NCI-H128 (cell line): ENCODE measurements at regions not wholly inside any gene's neighbourhood (a gene's known extent, or its start where the extent isn't known, plus 50 kb on each side); places are given as distances from the start of the nearest gene placed in this dataset.

Experiments used
- DNase-seq: peaks from one replicate; lab custom pipeline; 2025; ENCODE audit not compliant: unreplicated experiment; lab: John Stamatoyannopoulos, UW

DNA sequence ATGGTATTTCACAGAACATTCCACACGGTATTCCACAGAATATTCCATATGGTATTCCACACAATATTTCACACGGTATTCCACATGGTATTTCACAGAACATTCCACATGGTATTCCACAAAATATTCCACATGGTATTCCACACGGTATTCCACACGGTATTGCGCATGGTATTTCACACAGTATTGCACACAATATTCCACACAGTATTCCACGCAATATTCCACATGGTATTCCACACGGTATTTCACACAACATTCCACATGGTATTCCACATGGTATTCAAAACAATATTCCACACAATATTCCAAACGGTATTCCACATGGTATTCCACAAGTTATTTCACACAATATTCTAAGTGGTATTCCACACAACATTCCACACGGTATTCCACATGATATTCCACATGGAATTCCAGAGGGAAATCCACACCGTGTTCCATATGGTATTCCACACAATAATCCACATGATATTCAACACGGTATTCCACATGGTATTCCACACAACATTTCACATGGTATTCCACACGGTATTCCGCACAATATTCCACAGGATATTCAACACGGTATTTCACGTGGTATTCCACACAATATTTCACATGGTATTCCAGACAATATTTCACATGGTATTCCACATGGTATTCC lies 136.7 kb upstream of the CHST15 start:
- DNase-seq, result no peak

DNA sequence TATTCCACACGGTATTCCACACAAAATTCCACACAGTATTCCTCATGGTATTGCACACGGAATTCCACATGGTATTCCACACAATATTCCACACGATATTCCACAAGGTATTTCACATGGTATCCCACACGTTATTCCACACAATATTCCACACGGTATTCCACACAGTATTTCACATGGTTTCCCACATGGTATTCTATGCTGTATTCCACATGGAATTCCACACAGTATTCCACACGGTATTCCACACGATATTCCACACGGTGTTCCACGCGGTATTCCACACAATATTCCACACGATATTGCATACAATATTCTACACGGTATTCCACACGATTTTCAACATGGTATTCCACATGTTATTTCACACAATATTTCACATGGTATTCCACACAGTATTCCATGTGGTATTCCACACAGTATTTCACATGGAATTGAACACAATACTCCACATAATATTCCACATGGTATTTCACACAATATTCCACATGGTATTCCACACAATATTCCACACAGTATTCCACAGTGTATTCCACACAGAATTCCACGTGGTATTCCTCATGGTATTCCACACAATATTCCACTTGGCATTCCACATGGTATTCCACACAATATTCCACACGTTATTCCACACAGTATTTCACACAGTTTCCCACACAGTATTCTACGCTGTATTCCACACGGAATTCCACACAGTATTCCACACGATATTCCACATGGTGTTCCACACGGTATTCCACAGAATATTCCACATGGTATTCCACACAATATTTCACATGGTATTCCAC lies 136.0 kb upstream of the CHST15 start:
- DNase-seq, result no peak

DNA sequence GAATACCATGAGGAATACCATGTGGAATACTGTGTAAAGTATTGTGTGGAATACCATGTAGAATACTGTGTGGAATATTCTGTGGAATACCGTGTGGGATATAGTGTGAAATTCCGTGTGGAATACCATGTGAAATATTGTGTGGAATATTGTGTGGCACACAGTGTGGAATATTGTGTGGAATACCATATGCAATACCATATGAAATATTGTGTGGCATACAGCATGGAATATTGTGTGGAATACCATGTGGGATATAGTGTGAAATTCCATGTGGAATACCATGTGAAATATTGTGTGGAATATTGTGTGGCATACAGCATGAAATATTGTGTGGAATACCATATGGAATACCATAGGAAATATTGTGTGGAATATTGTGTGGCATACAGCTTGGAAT lies 135.1 kb upstream of the CHST15 start:
- DNase-seq, result no peak

DNA sequence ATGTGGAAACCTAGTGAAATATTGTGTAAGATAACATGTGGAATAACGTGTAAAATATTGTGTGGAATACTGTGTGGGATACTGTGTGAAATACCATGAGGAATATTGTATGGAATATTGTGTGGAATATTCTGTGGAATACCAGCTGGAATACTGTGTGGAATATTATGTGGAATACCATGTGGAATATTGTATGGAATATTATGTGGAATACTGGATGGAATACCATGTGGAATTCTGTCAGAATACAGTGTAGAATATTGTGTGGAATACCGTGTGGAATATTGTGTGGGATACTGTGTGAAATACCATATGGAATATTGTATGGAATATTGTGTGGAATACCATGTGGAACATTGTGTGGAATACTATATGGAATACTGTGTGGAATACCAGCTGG lies 134.6 kb upstream of the CHST15 start:
- DNase-seq, result no peak

DNA sequence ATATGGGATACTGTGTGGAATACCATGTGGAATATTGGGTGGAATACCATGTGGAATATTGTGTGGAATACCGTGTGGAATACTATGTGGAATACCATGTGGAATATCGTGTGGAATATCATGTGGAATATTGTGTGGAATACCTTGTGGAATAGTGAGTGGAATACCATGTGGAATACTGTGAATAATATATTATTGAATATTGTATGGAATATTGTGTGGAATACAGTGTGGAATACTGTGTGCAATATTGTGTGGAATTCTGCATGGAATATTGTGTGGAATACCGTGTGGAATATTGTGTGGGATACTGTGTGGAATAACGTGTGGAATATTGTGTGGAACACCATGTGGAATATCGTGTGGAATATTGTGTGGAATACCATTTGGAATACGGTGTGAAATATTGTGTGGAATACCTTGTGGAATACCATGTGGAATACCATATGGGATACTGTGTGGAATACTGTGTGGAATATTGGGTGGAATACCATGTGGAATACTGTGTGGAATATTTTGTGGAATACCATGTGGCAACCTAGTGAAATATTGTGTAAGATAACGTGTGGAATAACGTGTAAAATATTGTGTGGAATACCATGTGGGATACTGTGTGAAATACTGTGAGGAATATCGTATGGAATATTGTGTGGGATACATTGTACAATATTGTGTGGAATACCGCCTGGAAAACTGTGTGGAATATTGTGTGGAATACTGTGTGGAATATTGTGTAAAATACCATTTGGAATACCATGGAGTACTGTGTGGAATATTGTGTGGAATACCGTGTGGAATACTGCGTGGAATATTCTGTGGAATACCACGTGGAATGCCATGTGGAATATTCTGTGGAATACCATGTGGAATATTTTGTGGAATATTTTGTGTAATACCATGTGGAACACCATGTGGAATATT lies 133.9 kb upstream of the CHST15 start:
- DNase-seq, result no peak

DNA sequence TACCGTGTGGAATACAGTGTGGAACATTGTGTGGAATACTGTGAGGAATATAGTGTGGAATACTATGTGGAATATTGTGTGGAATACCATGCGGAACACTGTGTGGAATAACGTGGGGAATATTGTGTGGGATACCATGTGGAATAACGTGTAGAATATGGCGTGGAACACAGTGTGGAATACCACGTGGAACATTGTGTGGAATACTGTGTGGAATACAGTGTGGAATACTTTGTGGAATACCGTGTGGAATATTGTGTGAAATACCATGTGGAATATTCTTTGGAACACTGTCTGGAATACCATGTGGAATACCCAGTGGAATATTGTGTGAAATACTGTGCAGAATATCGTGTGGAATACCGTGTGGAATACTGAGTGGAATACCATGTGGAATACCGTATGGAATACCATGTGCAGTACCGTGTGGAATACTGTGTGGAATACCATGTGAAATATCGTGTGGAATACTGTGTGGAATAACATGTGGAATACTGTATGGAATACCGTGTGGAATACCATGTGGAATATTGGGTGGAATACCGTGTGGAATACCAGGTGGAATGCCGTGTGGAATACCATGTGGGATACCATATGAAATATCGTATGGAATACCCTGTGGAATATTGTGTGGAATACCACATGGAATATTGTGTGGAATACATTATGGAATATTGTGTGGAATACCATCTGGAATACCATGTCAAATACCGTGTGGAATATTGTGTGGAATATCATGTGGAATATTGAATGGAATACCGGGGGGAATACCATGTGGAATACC lies 133.1 kb upstream of the CHST15 start:
- DNase-seq, result no peak

DNA sequence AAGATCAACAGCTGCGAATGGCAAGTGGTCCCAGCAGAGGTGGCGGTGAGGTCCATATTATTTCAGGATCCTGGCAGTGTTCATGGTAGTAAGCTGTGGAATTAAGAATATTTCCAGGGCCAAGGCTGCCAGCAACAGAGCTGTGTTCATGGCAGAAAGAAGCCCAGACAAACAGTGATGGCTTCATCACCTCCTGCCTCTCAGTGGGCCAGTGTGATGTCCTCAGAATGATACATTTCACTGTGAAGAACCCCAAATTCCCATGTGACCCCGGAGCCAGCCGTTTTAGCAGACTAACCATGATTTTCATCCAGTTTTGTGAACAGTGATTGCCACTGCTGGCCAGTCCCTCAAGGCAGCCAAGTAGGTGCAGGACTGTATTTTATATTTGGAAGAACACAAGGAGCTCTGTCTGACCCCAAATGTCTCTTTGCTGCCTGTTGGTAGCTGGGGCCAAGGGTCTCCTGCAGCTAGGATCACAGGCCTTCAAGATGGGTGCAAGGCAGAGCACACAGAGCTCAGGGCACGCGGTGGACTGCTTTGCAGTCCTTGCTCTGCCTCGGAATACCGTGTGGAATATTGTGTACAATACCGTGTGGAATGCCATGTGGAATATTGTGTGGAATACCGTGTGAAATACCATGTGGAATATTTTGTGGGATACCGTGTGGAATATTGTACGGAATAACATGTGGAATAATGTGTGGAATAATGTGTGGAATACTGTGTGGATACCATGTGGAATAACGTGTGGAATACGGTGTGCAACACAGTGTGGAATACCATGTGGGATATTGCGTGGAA lies 132.3 kb upstream of the CHST15 start:
- no peak for DNase-seq

DNA sequence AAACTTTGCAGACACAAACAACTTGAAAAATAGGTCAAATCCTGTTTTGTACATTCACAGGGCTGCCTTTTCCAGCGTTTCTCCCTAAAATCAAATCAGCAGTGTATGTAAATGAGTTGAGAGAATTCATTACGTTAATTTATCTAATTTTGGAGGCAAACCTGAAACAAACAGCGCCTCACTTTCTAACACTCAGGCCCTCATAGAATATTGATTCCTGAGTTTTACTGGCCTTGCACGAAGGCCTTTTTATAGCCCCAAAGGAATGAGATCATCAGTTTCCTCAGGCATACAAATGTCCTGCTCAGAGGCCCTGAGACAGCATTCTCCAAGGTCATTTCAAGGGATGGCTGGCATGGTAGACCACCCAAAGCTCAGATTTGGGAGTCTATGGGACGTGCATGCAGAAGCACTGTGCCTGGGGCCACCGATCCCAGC lies 131.7 kb upstream of the CHST15 start:
- DNase-seq, result no peak

DNA sequence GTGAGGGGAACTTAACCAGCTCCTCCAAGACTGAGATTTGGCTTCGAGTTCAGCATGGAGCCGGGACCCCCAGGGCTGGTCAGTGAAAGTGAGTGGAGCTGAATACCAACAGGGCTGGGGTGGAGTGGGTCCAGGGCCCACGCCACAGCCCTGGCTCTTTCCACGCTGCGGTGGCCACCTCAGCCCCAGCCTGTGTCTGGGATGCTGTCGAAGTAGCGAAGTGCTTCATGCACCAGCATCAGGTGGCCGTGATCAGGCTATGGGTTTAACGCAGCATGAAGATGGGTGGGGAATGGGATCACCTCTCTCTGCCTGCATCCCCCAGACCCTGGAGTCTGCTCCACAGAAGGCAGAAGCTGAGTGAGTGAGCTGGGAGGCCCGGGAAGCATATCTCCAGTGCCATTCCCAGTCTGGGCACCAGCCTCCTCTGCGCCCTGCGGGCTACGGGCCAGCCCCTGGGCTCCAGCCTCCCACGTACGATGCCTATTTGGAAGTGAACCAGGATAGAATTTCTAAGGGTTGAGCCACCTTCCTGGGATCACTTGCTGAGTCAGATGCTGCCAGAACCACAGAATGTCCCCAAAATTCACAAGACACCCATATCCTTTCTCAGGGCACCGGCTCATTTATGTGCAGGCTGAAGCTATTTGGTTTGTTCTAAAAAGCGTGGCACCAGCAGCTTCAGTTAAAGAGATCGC lies 131.1 kb upstream of the CHST15 start:
- DNase-seq, result no peak

DNA sequence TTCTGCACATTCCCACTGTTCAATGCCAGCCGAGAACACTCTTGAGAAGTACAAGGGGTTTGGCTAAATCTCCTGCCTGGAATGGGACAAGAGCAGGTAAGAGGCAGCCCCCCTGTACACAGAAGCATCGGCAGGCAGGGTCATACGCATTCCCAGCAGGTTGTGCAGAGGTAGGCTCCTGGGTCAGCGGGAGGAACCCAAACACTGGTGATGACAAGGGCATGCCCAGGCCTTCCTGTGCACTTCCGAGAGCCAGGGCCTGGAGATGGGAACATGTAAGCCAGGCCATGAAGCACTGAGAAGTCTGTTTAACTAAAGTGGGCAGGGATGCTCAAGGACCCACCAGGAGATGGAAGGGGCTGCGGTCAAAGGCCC lies 130.3 kb upstream of the CHST15 start:
- DNase-seq, result no peak

DNA sequence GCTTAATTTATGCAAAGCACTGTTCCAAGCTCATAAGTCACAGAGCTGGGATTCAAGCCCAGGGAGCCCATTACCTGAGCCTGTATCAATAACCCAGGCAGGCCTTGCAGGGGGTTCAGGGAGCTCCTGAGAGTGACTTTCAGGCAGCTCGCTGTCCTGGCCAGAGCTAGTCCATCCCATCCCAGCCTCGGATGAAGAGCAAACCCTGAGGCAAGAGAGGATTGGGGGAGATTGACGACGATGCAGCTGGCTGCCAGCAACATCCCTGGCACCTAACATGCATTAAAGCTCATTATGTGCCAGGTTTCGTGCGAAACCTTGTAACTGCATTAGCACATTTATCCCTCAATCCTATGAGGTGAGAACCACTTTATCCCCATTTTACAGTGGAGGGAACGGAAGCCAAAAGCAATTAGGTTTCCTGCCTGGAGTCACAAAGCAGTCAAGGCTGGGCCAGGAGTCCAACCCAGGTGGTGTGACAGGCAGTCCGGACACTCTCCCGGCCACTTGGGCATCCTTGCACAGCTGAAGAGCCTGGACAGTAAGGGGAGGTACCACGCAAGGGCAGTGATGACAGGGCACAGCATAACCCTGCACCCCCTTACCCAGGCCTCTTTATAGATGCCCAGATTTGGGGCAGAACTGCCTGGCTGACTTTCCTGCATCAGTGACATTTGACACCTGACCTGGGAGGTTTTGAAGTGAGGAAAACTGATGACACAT lies 129.8 kb upstream of the CHST15 start:
- DNase-seq, result no peak

DNA sequence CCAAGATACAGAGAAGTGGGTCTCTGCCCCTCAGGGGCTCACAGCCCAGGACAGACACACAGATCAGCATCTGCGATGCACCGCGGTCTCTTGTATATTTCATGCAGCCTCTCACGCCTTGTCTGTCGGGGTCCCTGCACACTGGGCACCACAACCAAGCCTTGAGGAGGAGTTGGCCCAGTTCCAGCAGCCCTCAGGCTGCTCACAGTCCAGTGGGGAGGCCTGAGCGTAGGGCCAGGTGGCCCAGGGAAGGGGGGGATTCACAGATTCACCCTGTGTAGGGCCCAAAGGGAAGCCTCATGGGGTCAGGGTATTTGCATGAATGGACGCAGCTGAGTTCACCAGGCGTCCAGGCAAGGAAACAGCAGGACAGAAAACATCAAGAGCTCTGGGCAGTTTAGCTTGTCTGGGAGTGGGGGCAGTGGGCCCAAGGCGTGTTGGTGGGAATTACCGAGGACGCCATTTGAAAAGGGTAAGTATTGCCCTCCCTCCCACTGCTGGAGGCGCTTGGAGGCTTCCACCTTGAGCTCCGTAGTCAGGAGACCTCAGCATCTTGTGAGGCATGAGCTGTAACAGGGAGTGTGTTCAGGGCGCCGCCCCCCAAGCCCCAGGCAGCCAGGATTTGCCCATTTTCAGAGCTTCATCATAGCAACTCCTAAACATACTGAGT lies 129.1 kb upstream of the CHST15 start:
- DNase-seq, result no peak

DNA sequence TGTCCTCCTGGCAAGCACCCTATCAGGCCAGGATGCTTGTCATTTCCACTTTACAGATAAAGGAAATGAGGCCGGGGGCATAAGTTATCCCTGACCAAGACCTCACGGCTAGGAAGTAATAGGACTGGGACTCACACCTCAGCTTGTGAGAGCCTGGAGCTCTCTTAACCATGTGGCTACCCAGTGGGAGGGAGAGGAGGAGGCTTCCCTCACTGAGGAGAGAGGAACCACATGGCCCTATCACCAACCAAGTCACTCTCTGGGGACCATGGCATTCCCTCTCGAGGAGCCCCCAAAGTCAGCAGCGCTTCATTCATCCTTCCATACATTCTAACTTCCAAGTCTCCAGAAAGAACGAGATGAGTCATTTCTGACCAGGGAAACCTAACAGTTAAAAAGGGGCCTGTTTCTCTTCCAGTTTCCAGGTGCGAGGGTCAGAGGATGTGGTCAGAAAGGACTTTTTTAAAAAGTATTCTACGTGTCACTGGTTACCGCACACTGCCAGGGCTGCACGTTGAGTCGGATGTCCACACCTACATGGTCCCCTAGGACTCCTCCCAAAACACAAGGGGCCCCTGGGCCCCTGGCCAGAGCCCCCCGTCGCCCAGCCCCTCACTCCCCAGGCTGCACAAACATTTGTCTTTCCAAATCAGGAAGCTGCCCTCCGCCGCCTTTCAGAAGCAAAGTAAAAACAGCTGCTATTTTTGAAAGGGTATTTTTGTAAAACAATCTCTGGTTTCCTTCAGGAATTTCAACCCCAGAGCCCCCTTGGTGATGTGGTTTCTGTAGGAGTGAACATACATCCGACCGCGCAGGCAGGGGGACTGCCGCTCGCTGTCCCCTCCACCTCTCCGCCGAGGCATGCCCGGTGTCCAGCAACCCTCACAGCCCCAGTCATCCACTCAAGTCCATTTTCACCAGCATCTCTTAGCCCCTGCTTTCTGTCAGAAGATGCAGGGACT lies 128.2 kb upstream of the CHST15 start:
- no peak for DNase-seq

DNA sequence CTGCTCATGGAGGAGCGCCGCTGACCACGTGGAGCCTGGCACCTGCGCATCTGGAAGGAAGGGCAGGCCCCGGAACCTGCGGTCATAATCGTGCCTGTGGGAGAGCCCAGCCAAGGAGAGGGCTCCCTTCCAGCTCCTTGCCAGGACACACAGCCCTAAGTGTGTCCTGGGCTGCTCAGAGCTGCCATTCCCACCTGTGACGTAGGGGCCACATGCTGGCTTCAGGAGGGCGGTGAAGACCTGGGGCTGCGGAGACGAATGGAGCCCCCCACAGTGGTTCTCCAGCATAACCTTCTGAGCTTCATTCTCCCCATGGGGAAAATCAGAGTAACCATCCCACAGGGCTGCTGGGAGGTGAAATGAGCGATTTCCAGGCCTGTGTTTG lies 127.6 kb upstream of the CHST15 start:
- DNase-seq, result no peak

DNA sequence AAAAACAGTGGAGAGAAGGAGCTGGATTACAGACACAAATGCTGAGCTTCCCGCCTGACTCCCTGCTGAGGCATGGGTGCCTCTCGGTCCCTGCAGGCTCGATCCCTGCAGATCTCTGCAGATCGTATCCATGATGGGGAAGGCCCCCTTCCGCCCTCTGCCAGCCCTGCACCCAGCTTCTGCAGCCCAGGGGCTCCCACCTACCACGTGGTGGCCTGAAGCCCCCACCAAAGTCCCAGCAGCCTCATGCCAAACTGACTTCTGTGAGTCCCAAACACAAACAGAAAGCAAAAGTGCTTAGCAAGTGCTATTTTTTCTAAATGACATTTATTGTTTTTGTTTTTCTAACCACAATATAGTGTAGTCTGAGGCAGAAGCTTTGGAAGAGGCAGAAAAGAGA lies 127.1 kb upstream of the CHST15 start:
- DNase-seq, result no peak

DNA sequence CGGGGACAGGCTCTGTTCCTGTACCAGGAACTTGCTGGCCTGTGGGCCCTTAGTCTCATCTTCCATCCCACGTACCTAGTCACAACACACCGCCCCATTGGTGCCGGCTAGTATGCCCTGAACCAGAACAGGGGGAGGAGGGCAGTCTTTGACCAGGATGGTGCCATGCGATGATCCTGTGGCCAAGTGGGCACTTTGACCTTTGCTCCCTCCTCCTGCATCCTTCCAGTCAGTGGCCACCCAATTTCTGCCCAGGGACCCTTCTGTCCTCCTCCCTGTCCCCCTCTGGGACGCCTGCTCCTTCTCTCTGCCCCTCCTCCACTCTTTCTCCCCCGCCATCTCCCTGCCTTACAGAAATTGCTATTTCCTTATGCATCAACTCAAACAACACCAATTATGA lies 126.3 kb upstream of the CHST15 start:
- no peak for DNase-seq

DNA sequence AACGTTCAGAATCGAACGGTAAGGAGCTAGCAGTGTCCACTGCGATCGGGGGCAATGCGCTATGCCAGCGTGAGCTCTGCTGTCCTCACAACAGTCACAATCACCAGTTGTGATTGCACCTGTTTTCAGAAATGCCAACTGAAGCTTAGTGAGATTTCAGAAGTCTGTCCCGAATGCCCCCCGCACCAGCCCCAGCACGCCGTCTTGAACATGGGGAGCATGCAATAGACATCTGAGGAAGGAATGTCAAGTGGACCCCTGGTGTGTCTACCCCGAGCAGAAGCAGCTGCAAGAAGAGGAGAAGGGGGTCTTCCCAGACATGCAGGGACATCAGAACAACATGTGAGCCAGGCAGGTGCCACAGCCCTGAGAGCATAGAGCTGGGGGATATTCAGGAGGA lies 125.7 kb upstream of the CHST15 start:
- no peak for DNase-seq
